GDM1 (cell line): ENCODE measurements at regions not wholly inside any gene's neighbourhood (a gene's known extent, or its start where the extent isn't known, plus 50 kb on each side); places are given as distances from the start of the nearest gene placed in this dataset.
"Not testable (repeated sequence)": the region's sequence is repeated elsewhere in the genome, so short reads cannot be mapped to it uniquely, and the experiment has no call there.

Source experiments
- DNase-seq: peaks from one replicate; lab custom pipeline; 2025; lab: John Stamatoyannopoulos, UW

GRCh38 chr5:124617787-124618186, 128.7 kb downstream of the ZNF608 start:
- no peak for DNase-seq

GRCh38 chr5:124614836-124615385, 131.5 kb downstream of the ZNF608 start:
- DNase-seq = no peak

GRCh38 chr5:124614105-124614504, 132.3 kb downstream of the ZNF608 start:
- no peak for DNase-seq

GRCh38 chr5:124613273-124613953, 133.0 kb downstream of the ZNF608 start:
- no peak for DNase-seq

GRCh38 chr5:124612023-124612422, 134.4 kb downstream of the ZNF608 start:
- DNase-seq = no peak

DNA sequence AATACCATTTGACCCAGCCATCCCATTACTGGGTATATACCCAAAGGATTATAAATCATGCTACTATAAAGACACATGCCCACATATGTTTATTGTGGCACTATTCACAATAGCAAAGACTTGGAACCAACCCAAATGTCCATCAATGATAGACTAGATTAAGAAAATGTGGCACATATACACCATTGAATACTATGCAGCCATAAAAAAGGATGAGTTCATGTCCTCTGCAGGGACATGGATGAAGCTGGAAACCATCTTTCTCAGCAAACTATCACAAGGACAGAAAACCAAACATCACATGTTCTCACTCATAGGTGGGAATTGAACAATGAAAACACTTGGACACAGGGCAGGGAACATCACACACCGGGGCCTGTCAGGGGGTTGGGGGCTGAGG, 135.2 kb downstream of the ZNF608 start:
- DNase-seq = not testable (repeated sequence)

DNA sequence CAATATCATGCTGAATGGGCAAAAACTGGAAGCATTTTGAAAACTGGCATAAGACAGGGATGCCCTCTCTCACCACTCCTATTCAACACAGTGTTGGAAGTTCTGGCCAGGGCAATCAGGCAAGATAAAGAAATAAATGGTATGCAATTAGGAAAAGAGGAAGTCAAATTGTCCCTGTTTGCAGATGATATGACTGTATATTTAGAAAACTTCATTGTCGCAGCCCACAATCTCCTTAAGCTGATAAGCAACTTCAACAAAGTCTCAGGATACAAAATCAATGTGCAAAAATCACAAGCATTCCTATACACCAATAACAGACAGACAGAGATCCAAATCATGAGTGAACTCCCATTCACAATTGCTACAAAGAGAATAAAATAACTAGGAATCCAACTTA, 136.8 kb downstream of the ZNF608 start:
- not testable (repeated sequence) for DNase-seq

DNA sequence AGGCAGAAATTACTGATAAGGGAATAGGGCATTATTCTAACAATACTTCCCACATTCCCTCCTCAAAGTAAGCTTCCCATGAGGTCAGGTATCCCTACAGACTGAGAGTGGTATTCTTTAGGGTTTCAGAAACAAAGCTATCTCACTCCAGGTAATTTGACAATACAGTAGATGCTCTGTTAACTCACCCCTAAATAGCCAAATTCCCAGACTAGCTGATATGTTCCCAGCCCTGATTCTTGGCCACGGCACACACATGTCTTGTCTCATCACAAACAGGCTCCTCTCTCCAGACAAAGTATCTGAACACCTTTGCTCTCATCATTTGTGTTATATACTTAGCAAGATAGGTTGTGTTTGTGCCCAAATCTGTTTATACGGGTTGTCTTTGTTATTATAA, 139.9 kb downstream of the ZNF608 start:
- no peak for DNase-seq

DNA sequence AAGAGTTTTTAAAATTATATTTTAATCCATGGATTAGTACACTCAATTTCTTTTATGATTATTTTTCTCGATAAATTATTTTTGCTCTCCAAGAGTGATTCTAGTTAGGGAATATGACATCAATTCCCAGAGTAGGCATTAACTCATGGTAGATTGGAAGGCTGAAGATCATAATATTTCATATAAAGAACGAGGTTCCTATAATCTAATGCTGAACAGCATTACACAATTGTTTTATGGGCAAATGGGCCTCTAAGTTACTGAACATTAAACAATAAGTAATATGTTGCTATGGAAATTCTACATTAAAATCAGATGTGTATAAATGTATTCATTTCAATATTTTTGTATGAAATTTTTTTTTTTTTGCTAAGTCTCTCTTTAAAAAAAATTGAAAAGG, 140.3 kb downstream of the ZNF608 start:
- DNase-seq = no peak

- DNase-seq = no peak
Observed at GRCh38 chr5:124605541-124605940, 140.9 kb downstream of the ZNF608 start.

- no peak for DNase-seq
Observed at GRCh38 chr5:124604419-124604818, 142.0 kb downstream of the ZNF608 start.

- DNase-seq = no peak
Observed at GRCh38 chr5:124602925-124603650, 143.4 kb downstream of the ZNF608 start.

GRCh38 chr5:124599028-124599973, 147.1 kb downstream of the ZNF608 start:
- peak; percentile 23 for DNase-seq

- DNase-seq = no peak
Observed at GRCh38 chr5:124596595-124597421, 149.6 kb downstream of the ZNF608 start.

- DNase-seq = no peak
Observed at GRCh38 chr5:124593952-124594351, 152.5 kb downstream of the ZNF608 start.

DNA sequence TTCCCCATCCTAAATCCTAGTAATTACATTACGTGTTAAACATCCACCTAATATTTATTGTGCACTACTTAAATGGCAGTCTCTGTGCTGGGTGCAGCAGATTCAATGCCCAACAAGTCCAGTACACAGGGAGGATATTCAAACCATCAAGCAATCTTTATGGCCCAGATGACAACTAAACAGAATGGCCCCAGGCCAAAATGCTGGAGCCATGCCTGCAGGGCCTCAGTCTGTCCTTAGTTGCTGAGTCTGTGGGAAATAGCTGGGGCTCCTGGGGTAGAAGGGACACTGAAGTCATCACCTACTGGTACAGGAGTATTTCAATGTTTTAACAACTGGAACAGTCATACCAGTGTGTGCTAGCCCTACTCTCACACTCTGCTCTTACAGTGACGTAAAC, 153.5 kb downstream of the ZNF608 start:
- DNase-seq = no peak

DNA sequence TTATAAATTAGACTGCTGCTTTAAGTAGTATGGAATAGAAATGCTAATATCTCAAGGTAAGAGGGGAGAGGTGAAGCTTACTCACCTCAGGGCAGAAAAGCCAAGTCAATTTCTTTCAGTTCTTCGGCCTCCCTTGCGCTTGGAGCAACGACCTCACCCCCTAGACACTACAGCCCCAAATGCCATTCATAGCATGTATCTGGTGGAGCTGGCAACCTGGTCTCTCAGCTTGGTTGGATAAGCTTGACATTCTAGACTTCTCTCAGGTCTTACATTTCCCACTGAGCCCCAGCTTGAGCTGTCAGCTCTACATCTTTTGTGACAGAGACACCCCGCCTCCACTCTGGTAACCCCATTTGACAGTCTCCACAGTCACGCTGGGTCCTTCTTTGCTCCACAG, 154.9 kb downstream of the ZNF608 start:
- no peak for DNase-seq

DNA sequence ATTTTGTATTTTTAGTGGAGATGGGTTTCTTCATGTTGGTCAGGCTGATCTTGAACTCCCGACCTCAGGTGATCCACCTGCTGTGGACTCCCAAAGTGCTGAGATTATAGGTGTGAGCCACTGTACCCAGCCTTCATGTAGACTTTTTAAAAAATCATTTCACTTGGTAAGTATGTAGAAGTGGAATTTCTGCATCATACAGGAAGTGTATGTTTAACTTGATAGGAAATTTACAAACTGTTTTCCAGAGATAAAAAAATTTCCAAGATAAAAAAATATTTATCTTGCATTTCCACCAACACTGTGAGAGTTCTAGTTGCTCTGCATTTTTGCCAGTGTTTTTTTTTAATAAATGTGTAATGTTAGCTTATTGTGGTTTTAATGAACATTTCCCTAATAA, 155.8 kb downstream of the ZNF608 start:
- no peak for DNase-seq

DNA sequence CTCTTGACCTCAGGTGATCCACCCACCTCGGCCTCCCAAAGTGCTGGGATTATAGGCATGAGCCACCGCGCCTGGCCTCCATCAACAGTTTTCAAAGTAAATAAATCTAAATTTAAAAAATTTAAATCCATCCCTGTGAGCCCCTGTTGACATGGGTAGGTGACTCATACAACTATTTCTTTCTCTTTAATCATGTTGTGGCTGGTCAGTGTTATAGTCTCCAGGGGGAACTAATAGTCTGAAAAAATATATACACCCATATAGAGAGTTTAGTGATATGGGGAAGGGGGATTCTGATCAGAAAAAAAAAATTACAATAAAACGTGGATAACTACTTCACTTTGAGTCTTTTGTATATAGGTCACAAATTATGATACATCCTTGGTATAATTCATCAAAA, 159.2 kb downstream of the ZNF608 start:
- DNase-seq = no peak

DNA sequence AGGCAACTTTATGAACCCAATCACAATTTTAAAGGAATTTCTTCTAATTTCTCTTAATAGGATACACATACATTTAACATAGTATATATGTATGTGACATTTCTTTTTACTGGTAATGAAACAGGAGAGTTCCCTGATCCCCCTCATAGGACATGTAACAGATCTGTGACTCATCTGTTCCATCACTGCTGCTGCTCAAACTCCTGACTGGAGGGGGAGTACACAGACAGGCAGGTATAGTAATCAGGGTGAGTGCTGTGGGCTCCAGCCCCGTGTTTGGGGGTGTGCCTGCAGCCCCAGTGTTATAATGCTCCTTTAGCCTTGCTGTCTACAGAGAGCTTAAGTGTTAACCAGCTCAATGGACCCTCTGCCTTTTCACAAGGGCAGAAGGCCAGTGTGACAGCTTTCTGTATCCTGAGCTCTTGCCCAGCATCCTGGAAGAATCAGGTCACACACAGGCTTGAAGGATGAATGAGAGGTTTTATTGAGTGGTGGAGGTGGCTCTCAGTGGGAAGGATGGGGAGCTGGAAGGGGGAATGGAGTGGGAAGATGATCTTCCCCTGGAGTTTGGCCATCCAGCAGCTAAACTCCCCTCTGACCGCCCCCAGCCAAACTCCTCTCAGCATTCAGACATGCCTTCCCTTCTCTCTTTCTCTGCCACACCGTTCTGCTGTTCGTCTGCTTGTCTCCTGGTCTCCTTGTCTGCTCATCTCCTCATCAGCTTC, 161.3 kb downstream of the ZNF608 start:
- DNase-seq = no peak
